ENCODE measurements at regions not wholly inside any gene's neighbourhood (a gene's known extent, or its start where the extent isn't known, plus 50 kb on each side); places are given as distances from the start of the nearest gene placed in this dataset.
A peak's percentile ranks its signal among the peaks of the same experiment; 100 is the strongest.

DNA sequence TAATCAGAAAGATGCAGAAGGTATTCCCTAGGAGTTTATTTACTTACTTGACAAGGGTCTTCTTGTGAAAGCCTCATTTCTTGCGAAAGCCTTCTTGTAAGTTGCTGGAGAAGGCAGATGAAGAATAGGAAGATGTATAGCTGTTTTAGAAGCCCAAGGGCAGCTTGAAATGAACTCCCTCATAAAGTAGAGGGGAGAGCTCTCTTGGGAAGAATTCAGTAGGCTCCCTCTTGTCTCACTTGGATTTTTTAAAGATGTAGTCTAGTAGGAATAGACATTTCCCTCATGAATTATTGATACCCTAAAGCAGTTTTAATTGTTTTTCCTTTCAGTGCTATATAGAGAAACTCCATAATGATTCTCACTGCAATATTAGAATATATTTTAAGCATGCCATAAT lies 639.2 kb upstream of the CXADR start:
- in situ Hi-C loops (cut with HindIII; ENCODE audit: low sequenced_read_pairs): no loop called here

DNA sequence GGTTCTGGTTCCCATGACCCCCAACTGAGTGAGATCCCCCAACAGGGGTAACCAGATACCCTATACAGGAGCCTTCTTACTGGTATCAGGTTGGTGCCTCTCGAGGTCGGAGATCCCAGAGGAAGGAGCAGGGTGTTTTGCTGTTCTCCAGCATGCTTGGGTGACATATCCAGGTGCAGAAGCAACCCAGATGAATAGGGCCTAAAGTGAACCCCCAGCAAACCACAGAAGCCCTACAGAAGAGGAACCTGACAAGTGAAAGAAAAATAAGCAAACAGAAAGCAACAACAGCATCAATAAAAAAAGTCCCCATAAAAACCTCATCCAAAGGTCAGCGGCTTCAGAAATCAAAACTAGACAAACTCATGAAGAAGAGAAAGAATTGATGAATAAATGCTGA lies 633.4 kb upstream of the CXADR start:
- no peak for DNase-seq (ENCODE audit: low read depth, low spot score)
- in situ Hi-C loops (cut with HindIII; ENCODE audit: low sequenced_read_pairs): no loop called here
- TF ChIP-seq, protein P1, sequence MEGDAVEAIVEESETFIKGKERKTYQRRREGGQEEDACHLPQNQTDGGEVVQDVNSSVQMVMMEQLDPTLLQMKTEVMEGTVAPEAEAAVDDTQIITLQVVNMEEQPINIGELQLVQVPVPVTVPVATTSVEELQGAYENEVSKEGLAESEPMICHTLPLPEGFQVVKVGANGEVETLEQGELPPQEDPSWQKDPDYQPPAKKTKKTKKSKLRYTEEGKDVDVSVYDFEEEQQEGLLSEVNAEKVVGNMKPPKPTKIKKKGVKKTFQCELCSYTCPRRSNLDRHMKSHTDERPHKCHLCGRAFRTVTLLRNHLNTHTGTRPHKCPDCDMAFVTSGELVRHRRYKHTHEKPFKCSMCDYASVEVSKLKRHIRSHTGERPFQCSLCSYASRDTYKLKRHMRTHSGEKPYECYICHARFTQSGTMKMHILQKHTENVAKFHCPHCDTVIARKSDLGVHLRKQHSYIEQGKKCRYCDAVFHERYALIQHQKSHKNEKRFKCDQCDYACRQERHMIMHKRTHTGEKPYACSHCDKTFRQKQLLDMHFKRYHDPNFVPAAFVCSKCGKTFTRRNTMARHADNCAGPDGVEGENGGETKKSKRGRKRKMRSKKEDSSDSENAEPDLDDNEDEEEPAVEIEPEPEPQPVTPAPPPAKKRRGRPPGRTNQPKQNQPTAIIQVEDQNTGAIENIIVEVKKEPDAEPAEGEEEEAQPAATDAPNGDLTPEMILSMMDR (IDR thresholded peaks at IDR 0.05; ENCODE audit: low read depth, low read length): no peak
- no peak overlapping the region for H3K4me3 ChIP-seq (ENCODE audit: low read depth, low read length)

More for the DNA sequence above, 639.2 kb upstream of the CXADR start:
- TF ChIP-seq, protein P1 (IDR thresholded peaks at IDR 0.05; ENCODE audit: low read depth, low read length): no peak
- no peak overlapping the region for H3K4me3 ChIP-seq (ENCODE audit: low read depth, low read length)
- DNase-seq (ENCODE audit: low read depth, low spot score): no peak

DNA sequence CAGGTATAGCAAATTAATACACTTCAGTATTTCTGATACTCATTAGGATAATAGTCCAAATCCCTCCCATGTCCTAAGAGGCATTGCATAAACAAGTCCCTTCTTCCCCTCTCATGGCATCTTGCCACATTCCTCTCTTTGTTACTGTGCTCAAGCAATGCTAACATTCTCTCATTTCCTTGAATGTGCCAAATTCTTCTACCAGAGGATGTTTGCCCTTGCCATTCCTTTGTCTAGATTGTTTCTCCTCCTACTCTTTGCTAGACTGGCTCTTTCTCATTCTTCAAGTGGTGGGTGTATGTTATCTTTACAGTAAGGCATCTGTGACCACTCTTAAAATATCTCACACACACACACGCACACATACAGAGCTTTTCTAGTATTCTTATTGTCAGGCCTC lies 621.0 kb upstream of the CXADR start:
- no peak overlapping the region for H3K4me3 ChIP-seq (ENCODE audit: low read depth, low read length)
- in situ Hi-C loops (cut with HindIII; ENCODE audit: low sequenced_read_pairs): no loop called here
- peak; percentile 78 for DNase-seq (ENCODE audit: low read depth, low spot score)
- TF ChIP-seq, protein P1 (IDR thresholded peaks at IDR 0.05; ENCODE audit: low read depth, low read length): no peak

DNA sequence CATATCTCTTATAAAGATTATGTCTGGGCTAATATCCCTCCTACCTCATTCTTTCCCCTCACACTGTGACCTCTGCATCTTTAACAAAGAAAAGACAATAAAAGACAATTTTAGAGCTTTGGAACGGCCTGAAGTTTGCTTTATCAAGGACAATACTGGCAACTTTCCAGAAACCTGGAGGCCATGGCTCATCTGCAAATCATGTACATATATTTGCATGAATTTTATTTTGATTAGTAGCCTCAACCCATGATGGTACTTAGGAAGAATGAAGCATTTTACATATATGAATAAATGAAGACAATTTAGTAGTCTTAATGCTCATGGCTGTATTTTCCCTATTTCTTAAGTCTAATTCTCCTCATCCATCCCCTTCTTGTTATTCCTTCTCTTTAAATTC lies 612.2 kb upstream of the CXADR start:
- in situ Hi-C loops (cut with HindIII; ENCODE audit: low sequenced_read_pairs): no loop called here
- DNase-seq (ENCODE audit: low read depth, low spot score): no peak

DNA sequence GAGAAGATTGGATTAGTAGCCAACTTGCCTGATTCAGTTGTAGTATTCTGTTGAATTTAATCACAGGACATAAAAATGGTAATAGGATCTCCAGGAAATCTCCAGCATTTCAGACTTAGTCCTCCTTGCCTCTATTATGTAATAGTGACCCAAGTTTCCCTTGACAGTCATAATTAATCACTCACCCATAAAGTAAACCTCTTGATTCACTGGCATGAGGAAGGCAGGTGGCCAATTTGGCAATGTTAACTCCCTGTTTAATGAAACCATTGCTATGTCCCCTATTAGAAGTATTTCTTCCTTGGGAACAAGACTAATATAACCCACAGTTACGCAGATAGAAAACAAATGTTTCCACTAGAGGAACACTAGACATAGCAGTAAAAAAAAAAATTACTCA lies 604.8 kb upstream of the CXADR start:
- DNase-seq (ENCODE audit: low read depth, low spot score): peak; percentile 17

More for the DNA sequence above, 612.2 kb upstream of the CXADR start:
- TF ChIP-seq, protein P1 (IDR thresholded peaks at IDR 0.05; ENCODE audit: low read depth, low read length): no peak
- no peak overlapping the region for H3K4me3 ChIP-seq (ENCODE audit: low read depth, low read length)

DNA sequence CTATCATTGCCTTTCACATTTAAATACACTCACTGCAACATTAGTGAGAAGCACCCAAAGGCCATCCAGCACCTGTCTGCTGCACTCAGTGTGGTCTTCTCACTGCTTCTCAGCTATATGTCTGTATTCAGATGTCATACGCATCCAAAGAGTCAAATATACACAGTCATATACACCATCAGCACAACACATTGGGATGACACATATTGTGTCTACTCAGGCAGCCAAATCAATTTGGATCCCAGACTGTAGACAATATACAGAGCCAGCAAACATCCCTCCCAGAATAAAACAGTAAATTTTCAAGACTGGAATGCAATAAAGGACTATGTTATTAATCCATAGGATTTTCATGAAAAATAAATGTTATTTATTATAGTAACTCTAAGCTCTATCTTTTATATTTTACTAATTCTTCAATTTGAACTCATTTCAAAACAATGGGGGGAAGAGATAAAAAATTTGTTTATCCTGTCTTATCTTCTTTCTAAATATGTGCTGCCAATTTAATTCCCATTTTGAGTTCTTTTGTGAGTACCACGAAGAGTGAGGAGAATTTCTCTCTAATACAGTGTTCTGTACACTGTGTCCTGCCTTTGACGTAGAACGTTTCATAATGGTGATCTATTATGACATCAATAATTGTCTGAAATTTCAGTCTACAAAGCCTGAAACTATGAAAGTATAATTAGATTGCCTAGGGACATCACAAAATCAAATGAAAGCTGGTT lies 602.2 kb upstream of the CXADR start:
- DNase-seq (ENCODE audit: low read depth, low spot score): no peak
- no peak overlapping the region for H3K4me3 ChIP-seq (ENCODE audit: low read depth, low read length)
- in situ Hi-C loops (cut with HindIII; ENCODE audit: low sequenced_read_pairs): no loop called here
- TF ChIP-seq, protein P1 (IDR thresholded peaks at IDR 0.05; ENCODE audit: low read depth, low read length): no peak

More for the DNA sequence above, 604.8 kb upstream of the CXADR start:
- no peak overlapping the region for H3K4me3 ChIP-seq (ENCODE audit: low read depth, low read length)
- in situ Hi-C loops (cut with HindIII; ENCODE audit: low sequenced_read_pairs): no loop called here
- TF ChIP-seq, protein P1 (IDR thresholded peaks at IDR 0.05; ENCODE audit: low read depth, low read length): no peak

Measured in astrocyte of the spinal cord (primary cell).